ENCODE measurements at regions not wholly inside any gene's neighbourhood (a gene's known extent, or its start where the extent isn't known, plus 50 kb on each side); places are given as distances from the start of the nearest gene placed in this dataset.

GRCh38 chr10:36051500-36051991 lies 409.4 kb upstream of the FZD8 start:
- DNase-seq (ENCODE audit: insufficient read length, low spot score) (no peak), FAIRE-seq (no peak)
- no peak for TF ChIP-seq POLR2A (IDR thresholded peaks at IDR 0.05; ENCODE audit: low read depth, low read length)

DNA sequence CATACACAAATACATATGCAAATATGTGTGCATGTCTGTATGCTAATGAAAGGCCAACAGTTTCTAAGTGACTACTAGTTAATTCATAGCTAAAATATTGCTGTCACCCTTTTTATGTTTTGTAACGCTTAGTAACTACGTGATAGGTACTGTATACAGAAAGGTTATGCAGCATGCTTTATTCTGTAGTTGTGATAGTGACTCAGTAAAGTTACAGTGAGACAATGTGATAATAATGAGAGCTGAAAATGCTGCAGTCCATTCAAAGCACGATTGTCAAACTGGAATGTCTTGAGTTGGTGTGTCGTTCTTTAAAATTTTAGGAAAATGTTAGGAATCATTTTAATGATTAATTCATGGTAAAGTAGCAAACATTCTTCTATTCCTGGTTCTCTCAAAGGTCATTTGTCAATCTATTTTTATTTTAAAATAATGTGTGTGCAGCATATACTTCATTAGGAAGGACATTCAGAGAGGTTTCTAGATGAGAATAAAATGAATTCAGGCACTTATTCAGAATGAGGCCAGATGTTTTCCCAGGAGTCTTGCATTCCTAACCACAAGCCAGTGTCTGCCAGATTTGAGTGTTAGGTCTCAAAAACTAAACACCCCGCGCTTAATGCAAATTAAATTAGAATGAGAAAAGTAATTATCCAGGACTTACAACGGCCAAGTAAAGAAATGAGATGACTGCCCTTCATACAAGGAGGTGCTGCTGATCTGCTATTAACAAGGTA lies 408.8 kb upstream of the FZD8 start:
- no peak for TF ChIP-seq POLR2A (IDR thresholded peaks at IDR 0.05; ENCODE audit: low read depth, low read length)
- no peak for DNase-seq (ENCODE audit: insufficient read length, low spot score)
- no peak for FAIRE-seq

- TF ChIP-seq POLR2A (IDR thresholded peaks at IDR 0.05; ENCODE audit: low read depth, low read length), result no peak
- DNase-seq (ENCODE audit: insufficient read length, low spot score) (no peak), FAIRE-seq (no peak)
Measured at GRCh38 chr10:36048780-36049179, 406.7 kb upstream of the FZD8 start.

DNA sequence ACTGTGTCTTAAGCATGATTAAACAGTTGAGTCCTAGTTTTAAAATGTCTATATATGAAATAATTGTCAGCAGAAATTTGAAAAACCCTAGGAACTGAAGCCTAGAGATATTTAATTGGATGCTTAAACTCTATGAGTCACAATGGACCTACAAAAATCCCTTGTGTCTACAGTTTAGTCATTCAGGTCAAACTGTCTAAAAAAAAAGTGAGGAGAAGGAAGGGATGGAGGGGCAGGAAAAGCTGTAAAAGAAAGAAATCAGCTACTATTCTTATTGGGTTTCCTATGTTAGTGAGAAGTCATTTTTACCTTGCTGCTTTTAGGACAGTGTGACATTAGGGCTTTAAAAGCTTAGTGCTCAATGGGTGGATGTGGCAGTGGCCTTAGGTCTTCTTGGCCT lies 406.1 kb upstream of the FZD8 start:
- FAIRE-seq (no peak), DNase-seq (ENCODE audit: insufficient read length, low spot score) (no peak)
- TF ChIP-seq POLR2A (IDR thresholded peaks at IDR 0.05; ENCODE audit: low read depth, low read length), result no peak

DNA sequence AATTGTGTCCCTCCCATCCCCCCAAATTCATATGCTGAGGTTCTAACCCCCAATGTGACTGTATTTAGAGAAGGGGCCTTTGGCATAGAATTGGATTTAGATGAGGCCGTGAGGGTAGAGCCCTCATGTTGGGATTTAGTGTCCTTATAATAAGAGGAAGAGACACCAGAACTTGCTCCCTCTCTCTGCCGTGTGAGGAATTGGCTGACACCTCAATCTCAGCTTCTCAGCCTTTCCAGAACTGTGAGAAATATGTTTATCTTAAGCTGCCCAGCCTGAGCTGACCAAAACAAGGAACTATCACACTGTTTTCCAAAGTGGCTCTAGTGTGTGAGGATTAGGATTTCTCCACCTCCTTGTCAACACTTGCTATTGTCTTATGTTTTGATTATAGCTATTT lies 400.0 kb upstream of the FZD8 start:
- no peak for FAIRE-seq
- no peak for DNase-seq (ENCODE audit: insufficient read length, low spot score)
- no peak for TF ChIP-seq POLR2A (IDR thresholded peaks at IDR 0.05; ENCODE audit: low read depth, low read length)

- FAIRE-seq (no peak), DNase-seq (ENCODE audit: insufficient read length, low spot score) (no peak)
- no peak for TF ChIP-seq POLR2A (IDR thresholded peaks at IDR 0.05; ENCODE audit: low read depth, low read length)
Measured at GRCh38 chr10:36038316-36038955, 396.3 kb upstream of the FZD8 start.

DNA sequence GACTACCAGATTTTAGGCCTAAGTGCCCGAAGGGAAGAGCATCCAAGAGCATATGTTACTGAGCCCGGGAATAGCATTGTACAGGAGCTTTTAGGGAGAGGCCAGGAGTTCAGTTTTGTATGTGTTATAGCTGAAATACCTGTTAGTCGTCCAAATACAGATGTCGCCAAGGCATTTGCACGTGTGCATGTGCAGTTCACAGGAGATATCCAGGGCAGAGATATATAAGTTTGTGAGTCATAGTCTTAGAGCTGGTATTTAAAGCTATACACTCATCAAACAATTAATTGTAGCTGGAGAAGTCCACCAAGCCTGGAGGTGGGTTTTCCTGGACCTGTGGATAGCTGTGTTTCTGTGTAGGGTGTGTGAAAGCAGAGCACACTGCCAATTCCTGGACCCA lies 394.0 kb upstream of the FZD8 start:
- FAIRE-seq (no peak), DNase-seq (ENCODE audit: insufficient read length, low spot score) (no peak)
- no peak for TF ChIP-seq POLR2A (IDR thresholded peaks at IDR 0.05; ENCODE audit: low read depth, low read length)

- no peak for TF ChIP-seq POLR2A (IDR thresholded peaks at IDR 0.05; ENCODE audit: low read depth, low read length)
- no peak for FAIRE-seq
Measured at GRCh38 chr10:36033808-36034207, 391.7 kb upstream of the FZD8 start.

GRCh38 chr10:36030516-36030915 lies 388.4 kb upstream of the FZD8 start:
- TF ChIP-seq POLR2A (IDR thresholded peaks at IDR 0.05; ENCODE audit: low read depth, low read length), result no peak
- FAIRE-seq (no peak), DNase-seq (ENCODE audit: insufficient read length, low spot score) (no peak)

More at GRCh38 chr10:36033808-36034207, 391.7 kb upstream of the FZD8 start:
- no peak for DNase-seq (ENCODE audit: insufficient read length, low spot score)

DNA sequence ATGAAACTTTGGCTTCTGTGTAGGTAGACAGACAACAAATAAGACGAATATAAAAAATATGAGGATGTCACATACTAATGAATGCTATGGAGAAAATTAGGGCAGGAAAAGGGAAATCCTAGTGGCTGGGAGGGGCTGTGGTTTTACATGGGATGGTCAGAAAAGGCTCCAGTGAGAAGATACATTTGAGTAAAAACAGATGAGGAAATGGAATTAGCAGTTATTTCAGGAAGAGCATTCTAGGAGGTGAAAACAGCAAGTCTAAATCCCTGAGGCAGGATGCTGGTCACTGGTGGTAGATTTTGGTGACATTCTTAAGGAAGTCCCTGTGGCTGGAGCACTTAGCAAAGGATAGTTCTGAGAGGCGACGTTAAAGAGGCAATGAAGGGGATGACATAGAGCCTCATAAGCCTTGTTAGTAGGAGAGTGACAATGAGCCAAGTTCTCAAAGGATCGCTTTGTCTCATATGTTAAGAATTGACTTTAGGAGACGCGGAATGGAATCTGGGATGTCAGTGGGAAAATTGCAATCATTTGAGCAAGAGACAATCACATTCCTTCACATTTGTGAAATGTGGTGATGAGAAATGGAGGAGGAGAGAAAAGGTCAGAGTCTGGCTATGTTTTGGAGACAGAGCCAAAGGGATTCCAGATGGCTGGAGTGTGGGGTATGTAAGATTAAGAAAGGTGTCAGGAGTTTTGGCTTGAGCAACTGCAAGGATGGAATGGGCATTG lies 384.7 kb upstream of the FZD8 start:
- no peak for FAIRE-seq
- no peak for DNase-seq (ENCODE audit: insufficient read length, low spot score)
- TF ChIP-seq POLR2A (IDR thresholded peaks at IDR 0.05; ENCODE audit: low read depth, low read length), result no peak

GRCh38 chr10:36026081-36026480 lies 384.0 kb upstream of the FZD8 start:
- DNase-seq (ENCODE audit: insufficient read length, low spot score) (no peak), FAIRE-seq (no peak)
- TF ChIP-seq POLR2A (IDR thresholded peaks at IDR 0.05; ENCODE audit: low read depth, low read length), result no peak

DNA sequence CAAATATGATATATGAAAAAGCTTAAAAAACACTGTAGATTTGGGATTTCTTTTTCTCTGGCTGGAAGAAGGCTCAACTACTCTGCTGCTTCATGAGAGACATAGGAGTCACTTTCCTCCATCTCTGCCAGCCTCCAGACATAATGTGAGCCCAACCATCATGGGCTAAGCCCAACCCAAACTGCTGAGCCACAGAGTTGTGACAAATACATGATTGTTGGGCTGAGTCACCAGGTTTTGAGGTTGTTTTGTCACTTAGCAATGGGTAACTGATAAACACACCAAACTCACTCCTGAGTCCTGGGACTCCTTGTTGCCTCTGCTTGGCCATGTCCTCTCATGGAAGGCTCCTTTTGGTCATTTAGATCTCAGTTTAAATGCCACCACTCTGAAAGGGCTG lies 381.8 kb upstream of the FZD8 start:
- peak; percentile 51 for DNase-seq (ENCODE audit: insufficient read length, low spot score)
- no peak for TF ChIP-seq POLR2A (IDR thresholded peaks at IDR 0.05; ENCODE audit: low read depth, low read length)
- FAIRE-seq, result no peak

- no peak for FAIRE-seq
- no peak for TF ChIP-seq POLR2A (IDR thresholded peaks at IDR 0.05; ENCODE audit: low read depth, low read length)
- DNase-seq (ENCODE audit: insufficient read length, low spot score), result no peak
Measured at GRCh38 chr10:36021096-36021495, 379.0 kb upstream of the FZD8 start.

DNA sequence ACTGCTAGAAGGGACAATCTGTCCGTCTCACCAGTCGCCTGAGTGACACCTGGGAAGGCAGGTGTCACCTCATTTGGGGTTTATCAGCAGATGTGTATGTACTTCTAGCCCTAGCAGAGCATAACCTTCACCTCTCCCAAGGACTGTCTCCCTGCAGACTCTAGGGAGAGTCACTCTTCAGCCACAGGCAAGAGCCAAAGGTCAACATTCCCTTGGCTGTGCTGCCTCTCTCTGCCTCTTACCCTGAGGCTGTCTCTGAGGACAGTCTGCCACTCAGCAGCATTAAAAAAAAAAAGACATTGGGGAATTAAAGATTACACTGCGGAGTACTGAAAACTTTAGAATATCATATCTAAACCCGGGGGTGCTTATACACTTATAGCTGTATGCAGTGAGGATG lies 377.7 kb upstream of the FZD8 start:
- no peak for TF ChIP-seq POLR2A (IDR thresholded peaks at IDR 0.05; ENCODE audit: low read depth, low read length)
- FAIRE-seq (no peak), DNase-seq (ENCODE audit: insufficient read length, low spot score) (no peak)
